Fibroblast of mammary gland (primary cell): ENCODE measurements at regions not wholly inside any gene's neighbourhood (a gene's known extent, or its start where the extent isn't known, plus 50 kb on each side); places are given as distances from the start of the nearest gene placed in this dataset.
"Not testable (repeated sequence)": the region's sequence is repeated elsewhere in the genome, so short reads cannot be mapped to it uniquely, and the experiment has no call there.

Experiments
- DNase-seq: peaks from one replicate; pipeline ENCODE4 v3.0.0-alpha.2; 2010; ENCODE audit warnings: low read depth
- H3K4me3 ChIP-seq: 2 replicates; pipeline ENCODE4 v1.5.1; 2011; ENCODE audit warnings: low read depth, mild to moderate bottlenecking, low read length, moderate library complexity; ENCODE audit not compliant: control insufficient read depth
- TF ChIP-seq, protein P1 (sequence below): conservative IDR thresholded peaks from 2 replicates; pipeline ENCODE4 v1.5.1; 2011; ENCODE audit warnings: low read depth, low read length, inconsistent platforms; ENCODE audit not compliant: control insufficient read depth, insufficient read depth

DNA sequence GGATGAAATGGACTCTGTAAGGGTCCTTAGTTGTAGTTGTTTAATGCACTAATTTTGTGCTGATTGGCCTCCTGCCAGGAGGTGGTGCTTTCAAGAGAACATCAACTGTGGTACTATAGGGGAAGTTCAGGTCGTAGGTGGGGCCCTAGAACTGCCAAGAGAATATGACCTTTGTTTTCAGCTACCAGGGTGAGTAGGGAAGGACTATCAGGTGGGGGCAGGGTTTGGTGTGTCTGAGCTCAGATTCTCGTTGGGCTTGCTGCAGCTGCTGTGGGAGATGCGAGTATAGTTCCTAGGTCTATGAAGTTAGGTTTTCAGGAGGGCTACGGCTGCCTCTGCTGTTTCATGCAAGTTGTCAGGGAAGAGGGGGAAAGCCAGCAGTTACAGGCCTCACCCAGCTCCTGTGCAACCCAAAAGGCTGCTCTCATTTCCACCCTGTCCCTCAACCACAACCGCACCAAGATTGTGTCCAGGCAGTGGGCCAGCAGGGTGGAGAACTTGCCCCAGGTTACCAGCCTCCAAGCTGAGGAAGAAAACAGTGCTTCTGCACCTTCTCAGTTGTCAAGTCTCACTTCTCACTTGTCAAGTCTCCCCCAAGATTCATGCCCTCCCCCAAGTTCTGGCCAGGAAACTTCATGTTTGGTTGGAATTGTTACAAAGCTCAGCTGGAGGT, 626.5 kb upstream of the MAP3K7 start:
- H3K4me3 ChIP-seq = no peak overlapping the region
- TF ChIP-seq, protein P1, sequence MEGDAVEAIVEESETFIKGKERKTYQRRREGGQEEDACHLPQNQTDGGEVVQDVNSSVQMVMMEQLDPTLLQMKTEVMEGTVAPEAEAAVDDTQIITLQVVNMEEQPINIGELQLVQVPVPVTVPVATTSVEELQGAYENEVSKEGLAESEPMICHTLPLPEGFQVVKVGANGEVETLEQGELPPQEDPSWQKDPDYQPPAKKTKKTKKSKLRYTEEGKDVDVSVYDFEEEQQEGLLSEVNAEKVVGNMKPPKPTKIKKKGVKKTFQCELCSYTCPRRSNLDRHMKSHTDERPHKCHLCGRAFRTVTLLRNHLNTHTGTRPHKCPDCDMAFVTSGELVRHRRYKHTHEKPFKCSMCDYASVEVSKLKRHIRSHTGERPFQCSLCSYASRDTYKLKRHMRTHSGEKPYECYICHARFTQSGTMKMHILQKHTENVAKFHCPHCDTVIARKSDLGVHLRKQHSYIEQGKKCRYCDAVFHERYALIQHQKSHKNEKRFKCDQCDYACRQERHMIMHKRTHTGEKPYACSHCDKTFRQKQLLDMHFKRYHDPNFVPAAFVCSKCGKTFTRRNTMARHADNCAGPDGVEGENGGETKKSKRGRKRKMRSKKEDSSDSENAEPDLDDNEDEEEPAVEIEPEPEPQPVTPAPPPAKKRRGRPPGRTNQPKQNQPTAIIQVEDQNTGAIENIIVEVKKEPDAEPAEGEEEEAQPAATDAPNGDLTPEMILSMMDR = no peak
- DNase-seq = no peak

DNA sequence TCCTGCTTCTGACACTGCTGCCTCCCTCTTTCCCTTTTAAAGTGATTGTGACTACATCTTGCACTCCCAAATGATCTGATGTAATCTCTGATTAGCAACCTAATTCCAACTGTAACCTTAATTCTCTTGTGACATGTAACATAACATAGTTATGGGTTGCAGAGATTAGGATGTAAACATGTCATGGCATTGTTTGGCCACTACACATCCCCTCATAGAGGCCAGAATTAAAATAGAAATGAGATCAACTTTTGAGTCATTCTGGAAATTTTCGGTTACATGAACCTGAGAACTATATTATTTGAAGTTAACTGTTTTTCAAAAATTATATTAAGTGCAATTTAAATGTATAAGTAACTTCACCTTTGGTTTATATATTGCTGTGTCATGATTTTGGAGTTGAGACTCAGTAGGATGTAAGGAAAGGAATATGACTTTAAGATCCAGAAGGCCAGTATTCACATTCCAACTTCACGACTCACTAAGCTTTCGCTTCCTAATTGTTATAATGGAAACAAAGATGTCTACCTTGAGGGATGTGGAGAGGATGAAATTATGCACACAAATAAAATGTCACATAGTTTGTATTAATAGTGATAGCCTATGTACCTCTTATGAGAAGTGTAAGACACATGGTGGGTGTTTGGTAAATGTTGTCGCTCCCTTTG, 611.9 kb upstream of the MAP3K7 start:
- TF ChIP-seq, protein P1 = no peak
- DNase-seq = no peak
- no peak overlapping the region for H3K4me3 ChIP-seq

DNA sequence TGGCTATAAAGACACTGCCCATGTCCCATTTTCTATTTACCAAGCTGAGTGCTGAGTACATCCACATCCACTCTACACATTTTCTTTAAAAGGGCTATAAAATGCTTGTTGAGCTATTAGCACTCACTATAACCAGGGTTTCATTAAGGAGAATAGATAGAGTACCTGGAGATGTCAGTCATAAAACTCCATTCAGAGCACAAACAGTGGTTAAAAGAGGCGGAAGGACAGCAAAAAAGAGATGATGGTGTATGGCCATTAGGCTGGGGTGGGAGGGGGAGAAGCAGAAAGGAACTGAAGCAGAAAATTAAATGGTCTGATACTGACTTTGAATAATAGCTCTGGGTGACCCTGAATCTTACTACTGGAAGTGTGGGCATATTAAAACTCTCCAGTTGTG, 609.9 kb upstream of the MAP3K7 start:
- no peak overlapping the region for H3K4me3 ChIP-seq
- no peak for DNase-seq
- TF ChIP-seq, protein P1 = no peak

DNA sequence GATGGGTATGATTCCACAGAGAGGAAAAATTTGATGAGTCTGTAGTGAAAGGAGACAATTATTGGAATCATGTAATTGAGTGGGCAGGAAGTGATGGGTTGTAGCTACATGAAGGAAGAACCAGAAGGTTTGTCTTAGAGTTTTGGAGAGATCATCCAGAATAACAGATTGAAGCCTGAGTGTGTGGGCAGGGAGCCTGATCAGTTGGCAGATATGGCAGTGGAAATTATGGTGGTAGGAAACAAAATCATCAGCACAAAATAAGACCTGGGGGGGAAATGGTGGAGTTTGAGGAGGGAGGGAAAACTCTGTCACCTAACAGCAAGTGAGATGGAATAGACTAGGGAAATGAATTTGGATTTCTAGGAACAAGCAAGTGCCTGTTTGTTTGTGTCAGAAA, 606.6 kb upstream of the MAP3K7 start:
- no peak for DNase-seq
- no peak overlapping the region for H3K4me3 ChIP-seq
- TF ChIP-seq, protein P1 = no peak

DNA sequence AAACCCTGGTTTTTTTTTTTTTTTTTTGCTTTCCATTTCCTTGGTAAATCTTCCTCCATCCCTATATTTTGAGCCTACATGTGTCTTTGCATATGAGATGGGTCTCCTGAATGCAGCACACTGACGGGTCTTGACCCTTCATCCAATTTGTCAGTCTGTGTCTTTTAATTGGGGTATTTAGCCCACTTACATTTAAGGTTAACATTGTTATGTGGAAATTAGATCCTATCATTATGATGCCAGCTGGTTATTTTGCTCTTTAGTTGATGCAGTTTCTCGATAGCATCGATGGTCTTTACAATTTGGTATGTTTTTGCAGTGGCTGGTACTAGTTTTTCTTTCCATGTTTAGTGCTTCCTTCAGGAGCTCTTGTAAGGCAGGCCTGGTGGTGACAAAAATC, 603.2 kb upstream of the MAP3K7 start:
- DNase-seq, H3K4me3 ChIP-seq: not testable (repeated sequence)

DNA sequence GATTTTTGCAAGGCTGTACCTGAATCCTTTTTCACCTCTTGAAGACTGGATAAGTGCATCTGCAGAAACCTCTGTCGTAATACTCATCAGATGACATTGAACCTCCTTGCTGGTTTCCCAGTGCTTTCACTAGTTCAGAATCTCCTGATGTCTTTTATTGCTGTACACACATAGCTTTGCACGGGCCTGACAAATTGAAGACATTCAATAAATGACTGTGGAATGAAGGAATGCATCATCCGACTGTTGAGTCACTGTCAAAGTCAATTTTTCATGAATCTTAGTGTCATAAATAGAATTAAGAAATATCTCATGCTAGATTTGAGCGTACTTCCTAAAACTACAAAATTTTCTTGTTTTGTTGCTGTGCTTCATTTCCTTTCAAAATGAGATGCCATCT, 598.2 kb upstream of the MAP3K7 start:
- TF ChIP-seq, protein P1 = no peak
- DNase-seq = no peak
- no peak overlapping the region for H3K4me3 ChIP-seq

DNA sequence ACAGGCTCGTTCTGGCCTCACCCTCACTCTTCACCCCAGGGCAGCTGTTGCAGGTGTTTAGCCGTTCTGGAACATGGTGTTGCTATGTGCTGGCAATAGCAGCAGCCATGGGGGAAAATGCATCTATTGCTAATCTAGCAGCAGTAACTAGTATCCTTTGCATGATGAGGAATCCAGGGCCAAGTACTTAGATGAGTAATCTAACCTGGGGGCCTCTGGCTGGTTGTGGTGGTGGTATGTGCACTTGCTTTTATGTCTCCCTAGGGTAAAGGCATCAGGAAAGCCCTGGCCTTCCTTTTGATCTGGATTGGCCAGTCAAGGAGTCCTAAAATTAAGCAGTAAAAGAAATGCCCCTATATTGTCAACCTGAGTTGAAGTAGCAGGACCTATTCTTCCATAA, 594.5 kb upstream of the MAP3K7 start:
- TF ChIP-seq, protein P1 = no peak
- no peak for DNase-seq
- H3K4me3 ChIP-seq = no peak overlapping the region
